Glomerular visceral epithelial cell (primary cell): ENCODE measurements at regions not wholly inside any gene's neighbourhood (a gene's known extent, or its start where the extent isn't known, plus 50 kb on each side); places are given as distances from the start of the nearest gene placed in this dataset.

Experiments used
- DNase-seq: peaks from one replicate; pipeline ENCODE4 v3.0.0-alpha.2; 2016; ENCODE audit errors: extremely low spot score

GRCh38 chr2:177058747-177059146 is 153.8 kb upstream of the HNRNPA3 start:
- DNase-seq: no peak

DNA sequence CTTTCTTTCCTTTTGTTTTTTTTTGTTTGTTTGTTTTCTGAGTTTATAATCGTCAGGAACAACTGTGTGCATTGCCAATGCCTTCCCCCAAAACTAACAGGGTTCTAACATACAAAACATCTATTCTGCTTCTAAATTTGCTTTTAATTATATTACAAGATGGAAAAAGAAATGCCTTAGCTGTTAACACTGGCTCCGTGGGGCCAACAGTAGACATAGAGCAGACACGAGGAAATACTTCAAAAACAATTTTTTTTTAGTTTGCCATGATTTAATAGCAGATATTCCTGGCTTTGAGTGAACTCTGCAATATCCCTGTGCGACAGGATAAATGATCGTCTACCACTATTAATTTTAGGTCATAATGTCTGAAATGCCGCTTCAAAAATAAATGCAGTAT is 153.3 kb upstream of the HNRNPA3 start:
- DNase-seq: no peak

DNA sequence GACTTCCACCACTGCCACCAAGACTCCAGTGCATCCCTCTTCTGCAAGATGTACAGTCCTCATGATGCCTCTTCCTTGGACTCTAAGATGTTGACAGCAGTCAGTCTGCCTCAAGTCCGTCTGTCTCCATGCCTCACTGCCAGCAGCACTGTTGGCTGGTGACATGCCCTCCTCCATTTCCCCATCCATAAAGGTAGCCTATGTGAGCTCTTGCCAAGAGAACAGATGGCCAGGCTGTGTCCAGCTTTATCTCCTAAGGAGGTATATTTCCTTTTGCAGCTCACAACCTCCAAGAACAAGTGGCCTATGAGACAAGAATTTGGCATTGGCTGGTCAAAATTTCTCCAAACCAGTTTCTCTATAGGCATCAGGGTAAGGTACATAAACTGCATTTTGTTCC is 149.3 kb upstream of the HNRNPA3 start:
- DNase-seq: no peak

GRCh38 chr2:177064422-177064821 is 148.2 kb upstream of the HNRNPA3 start:
- no peak for DNase-seq

- DNase-seq: no peak
These were observed 143.6 kb upstream of the HNRNPA3 start for GRCh38 chr2:177068967-177069366.

GRCh38 chr2:177072090-177072489 is 140.5 kb upstream of the HNRNPA3 start:
- DNase-seq: no peak

DNA sequence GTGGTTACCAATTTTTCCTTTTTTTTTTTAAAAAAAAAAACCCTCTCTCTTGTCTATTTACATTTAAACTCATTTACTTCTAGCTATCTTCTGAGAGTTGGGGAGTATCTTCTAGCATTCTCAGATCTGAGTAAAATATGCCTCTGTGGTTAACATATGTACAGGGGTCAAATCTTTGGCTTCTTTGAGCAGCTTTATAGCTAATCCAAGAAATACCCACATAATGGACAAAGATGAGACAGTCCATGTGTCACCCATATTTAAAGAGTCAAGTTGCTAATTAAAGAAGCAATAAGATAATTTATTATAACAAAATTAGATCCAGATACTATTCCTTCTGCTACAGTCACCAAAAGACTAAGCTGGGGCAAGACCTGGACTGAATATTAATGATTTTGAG is 139.0 kb upstream of the HNRNPA3 start:
- no peak for DNase-seq

DNA sequence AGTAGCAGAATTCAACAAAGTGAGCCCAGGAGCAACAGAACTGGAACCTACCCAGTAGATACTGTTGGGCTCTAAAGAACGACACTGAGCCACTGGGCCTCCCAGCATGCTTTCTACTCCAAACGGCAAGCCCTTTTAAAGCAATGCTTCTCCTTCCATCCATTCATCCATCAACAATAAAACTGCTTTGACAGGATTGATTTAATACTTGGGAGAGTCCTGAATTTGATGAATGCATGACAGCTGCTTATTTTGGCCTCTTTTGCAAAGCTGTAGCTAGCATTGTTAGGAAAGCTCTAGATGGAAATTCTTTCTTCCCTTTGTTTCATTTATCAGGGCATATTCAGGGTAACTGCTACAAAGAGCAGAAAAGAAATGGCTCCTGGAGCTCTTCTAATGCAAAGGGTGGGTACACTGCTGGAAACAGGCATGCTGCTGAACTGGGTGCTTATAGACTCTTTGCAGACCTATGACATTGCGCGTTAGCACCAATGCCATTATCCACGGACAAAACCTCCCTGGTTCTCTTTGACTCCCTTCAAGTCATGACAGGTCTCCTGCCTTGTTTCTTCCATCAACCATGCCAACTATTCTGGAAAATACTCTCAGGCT is 138.4 kb upstream of the HNRNPA3 start:
- no peak for DNase-seq

DNA sequence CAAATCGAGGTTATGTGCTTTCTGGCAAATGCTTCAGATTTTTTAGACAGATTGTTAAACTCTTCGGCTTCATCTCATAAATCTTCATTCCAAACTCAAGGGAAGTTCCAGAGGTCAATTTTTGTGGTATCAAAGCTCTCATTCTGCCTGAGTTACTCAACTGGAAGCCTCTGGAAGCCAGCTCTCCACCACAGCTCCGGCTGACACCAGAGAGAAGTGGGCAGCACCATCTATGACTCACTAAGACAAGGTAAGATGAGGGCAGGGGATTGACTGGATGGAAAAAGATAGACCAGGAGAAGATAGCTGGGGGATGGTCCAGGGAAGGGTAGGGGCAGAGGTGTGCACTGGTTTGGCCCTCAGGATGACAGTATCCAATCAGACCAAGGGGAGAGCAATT is 137.3 kb upstream of the HNRNPA3 start:
- DNase-seq: no peak

- no peak for DNase-seq
These were observed 135.9 kb upstream of the HNRNPA3 start for GRCh38 chr2:177076636-177077179.

DNA sequence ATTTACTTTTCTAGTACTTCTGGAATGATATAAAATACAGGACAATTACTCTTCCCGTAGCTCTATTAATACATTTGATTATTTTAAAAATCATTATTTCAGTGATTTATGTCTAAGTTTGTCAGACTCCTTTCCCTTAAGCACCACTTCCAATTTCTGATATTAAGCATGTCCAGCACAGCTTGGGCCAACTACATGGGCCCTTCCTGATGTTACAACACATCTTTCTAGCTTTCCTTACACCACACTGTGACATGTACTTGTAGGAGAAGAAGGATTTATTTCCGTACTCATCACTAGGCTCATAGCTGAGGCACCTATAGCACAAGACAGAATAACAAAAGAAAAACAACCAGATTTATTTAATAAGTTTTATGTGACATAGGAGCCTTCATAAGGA is 134.8 kb upstream of the HNRNPA3 start:
- DNase-seq: no peak

- DNase-seq: no peak
These were observed 134.2 kb upstream of the HNRNPA3 start for GRCh38 chr2:177078416-177078815.

DNA sequence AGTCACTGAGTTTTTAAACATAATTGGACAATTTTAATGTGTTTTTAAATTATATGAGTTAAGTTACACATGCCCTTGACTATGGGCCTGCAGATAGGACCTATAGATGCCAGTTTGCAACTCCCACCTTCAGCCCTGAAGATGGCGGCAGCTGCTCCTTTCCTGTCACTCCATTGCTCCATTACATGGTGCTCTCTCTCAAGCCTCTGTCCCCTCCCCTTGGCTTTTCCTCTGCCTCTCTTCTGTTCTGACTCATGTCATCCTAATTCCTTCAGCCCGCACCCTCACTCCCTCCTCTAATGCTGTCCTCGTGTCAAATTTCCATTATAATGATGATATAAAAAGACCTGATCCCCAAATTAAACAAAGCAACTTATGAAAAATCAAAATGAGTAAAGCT is 133.7 kb upstream of the HNRNPA3 start:
- no peak for DNase-seq

DNA sequence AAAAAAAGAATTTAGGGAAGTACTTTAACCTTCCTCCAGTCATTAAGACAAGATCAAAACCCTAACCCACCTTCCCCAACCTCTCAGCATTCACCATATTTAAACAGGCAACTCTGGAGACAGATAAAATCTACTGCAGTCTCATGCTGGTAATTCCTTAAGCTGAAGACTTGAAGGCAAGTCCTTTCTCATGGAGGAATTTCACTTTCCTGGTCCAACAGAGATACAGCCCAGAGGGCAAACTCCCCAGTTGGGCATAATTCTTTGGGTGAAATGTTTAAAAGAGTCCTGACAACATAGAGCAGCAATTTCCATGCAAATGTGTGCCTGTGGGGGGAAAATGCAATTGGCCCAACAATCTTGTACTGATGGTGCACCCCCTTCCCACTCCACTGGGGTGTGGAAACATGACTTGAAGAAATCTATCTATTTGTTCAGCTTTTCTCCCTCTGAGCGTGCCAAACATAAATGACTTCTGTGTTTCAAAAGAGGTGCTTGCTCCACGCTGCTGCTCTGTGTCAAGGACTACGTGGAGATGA is 131.8 kb upstream of the HNRNPA3 start:
- DNase-seq: no peak

DNA sequence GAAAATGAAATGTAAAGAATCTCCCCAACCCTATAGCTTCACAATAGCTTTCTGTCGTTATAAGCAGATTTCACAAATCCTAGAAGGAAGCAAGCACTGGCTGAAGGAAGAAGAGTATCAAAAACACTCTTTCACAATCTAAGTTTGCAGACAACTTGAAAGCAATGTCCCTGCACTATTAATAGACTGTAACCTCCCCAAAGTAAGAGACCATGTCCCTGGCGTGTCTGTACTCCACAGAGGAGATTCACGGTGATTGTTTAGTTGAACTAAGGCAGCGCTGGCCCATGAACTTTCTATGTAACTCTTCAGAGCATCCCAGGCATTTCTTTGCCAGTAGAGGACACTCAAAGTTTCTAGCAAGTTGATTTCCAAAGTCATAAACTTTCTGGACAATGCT is 128.0 kb upstream of the HNRNPA3 start:
- DNase-seq: no peak

GRCh38 chr2:177088529-177088928 is 124.1 kb upstream of the HNRNPA3 start:
- no peak for DNase-seq

GRCh38 chr2:177090967-177091366 is 121.6 kb upstream of the HNRNPA3 start:
- DNase-seq: no peak

DNA sequence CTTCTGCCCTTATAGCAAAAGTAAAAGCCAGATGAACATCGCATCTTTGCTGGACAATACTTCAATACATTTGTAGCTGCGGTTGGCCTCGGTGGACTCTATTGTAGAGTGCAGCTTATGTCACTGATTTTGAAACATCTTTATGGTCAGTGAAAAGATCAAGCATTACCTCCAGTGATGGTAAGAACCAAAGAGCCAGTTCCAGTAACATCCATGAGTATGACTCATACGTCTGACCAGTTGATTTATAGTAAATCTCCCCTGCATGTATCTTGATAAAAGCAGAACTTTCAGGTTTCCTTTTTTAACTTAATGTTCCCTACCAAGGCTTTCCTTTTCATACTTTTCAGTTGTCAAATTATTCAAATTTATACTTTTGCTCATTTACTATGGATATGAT is 119.2 kb upstream of the HNRNPA3 start:
- DNase-seq: no peak

DNA sequence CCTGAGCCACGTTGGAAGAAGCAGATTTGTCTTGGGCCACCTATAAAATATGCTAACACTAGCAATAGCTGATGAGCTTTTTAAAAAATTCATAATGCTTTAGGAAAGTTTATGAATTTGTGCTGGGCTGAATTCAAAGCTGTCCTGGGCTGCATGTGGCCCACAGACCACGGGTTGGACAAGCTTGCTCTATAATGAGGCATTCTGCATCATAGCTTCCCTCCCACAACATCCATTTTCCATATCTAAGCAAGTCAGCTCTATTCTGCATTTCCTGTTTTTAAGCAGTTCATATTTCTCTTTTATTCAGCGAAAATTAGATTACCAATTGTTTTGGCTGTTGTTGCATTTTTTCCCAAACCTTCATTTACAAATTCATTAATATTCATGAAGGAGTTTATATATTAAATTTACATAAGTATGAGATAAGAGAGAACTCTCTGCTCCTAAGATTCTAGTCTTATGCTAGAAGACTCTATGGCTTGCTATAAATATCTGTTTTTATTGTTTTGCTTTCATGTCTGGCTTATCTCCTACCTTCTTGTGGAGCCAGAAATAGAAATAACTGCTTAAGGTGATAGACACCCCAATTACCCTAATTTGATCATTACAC is 114.5 kb upstream of the HNRNPA3 start:
- no peak for DNase-seq

GRCh38 chr2:177101930-177102329 is 110.7 kb upstream of the HNRNPA3 start:
- DNase-seq: no peak

DNA sequence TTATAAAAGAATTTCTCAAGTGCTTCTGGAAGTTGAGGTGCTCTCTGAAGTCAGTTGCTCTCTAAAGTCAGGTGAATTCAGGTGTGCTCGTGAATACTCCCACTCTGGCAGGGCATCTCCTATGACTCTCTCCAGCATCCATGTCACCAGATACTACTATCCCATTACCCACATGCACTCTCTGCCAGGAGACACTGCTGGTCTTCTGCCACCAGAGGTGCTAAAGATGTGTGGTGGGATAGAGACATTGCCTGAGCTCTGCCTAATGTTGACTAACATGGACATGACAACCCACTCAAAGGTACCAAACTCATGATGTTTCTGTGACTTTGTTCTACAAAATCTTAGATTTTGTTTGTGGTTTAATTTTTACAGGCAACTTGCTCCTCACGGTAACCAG is 106.4 kb upstream of the HNRNPA3 start:
- DNase-seq: peak; percentile 9

GRCh38 chr2:177108890-177109289 is 103.7 kb upstream of the HNRNPA3 start:
- DNase-seq: no peak

DNA sequence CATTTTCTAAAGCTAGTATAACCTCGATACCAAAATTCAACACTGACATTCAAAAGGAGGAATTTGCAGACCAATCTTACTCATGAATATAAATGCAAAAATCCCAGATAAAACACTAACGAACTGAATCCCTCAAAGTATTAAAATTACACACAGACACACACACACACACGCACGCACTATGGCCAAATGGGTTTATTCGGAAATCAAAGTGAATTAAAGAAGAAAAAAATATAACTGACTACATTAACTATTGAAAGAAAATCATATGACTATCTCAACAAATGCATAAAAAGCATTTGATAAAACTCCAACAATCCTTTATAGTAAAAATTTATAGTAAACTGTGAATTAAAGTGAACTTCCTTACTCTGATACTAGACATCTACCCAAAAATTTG is 97.9 kb upstream of the HNRNPA3 start:
- no peak for DNase-seq

DNA sequence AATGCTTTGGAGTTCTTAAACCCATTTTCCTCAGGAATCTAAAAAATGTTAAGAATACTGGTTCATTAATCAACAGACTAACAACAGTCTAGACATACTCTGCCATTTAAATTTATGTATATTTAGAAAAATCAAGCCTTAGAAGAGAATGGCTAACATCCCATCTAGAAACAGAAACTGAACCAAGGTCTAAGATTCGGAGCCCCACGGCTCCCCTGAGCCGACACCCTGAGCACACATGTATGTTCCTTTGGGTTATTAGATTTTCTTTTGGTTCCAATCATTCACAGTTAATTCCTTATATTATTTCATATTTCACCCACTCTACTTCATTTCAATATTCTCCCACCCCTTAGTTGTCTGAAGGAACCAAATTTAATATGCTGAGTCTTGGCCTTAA is 94.8 kb upstream of the HNRNPA3 start:
- no peak for DNase-seq
